Mammary epithelial cell (primary cell): ENCODE measurements at regions not wholly inside any gene's neighbourhood (a gene's known extent, or its start where the extent isn't known, plus 50 kb on each side); places are given as distances from the start of the nearest gene placed in this dataset.

Experiments used
- EZH2 ChIP-seq: IDR thresholded peaks from 2 replicates; pipeline ENCODE4 v1.6.1; 2012; ENCODE audit warnings: low read length, inconsistent platforms, borderline replicate concordance
- TF ChIP-seq, protein P1 (sequence below), 2 donors: IDR thresholded peaks in 1 of 2; conservative IDR thresholded peaks in 1 of 2; 2 replicates each; pipeline ENCODE4 v1.5.1; 2011 to 2012; ENCODE audit warnings: inconsistent platforms in 2 of 2, low read length in 2 of 2, mild to moderate bottlenecking in 2 of 2, control low read depth in 1 of 2, low read depth in 1 of 2; ENCODE audit not compliant: insufficient read depth in 1 of 2; ENCODE audit errors: extremely low read depth in 1 of 2

GRCh38 chrX:39205467-39205866 is 404.2 kb downstream of the MID1IP1 start:
- TF ChIP-seq, protein P1, sequence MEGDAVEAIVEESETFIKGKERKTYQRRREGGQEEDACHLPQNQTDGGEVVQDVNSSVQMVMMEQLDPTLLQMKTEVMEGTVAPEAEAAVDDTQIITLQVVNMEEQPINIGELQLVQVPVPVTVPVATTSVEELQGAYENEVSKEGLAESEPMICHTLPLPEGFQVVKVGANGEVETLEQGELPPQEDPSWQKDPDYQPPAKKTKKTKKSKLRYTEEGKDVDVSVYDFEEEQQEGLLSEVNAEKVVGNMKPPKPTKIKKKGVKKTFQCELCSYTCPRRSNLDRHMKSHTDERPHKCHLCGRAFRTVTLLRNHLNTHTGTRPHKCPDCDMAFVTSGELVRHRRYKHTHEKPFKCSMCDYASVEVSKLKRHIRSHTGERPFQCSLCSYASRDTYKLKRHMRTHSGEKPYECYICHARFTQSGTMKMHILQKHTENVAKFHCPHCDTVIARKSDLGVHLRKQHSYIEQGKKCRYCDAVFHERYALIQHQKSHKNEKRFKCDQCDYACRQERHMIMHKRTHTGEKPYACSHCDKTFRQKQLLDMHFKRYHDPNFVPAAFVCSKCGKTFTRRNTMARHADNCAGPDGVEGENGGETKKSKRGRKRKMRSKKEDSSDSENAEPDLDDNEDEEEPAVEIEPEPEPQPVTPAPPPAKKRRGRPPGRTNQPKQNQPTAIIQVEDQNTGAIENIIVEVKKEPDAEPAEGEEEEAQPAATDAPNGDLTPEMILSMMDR (conservative IDR thresholded peaks at IDR 0.05 in 1 of 2, IDR thresholded peaks at IDR 0.05 in 1 of 2; ENCODE audit: extremely low read depth in 1 of 2, insufficient read depth in 1 of 2, low read depth in 1 of 2, low read length in 2 of 2) = no peak
- no peak for TF ChIP-seq EZH2
